ENCODE measurements at regions not wholly inside any gene's neighbourhood (a gene's known extent, or its start where the extent isn't known, plus 50 kb on each side); places are given as distances from the start of the nearest gene placed in this dataset.

DNA sequence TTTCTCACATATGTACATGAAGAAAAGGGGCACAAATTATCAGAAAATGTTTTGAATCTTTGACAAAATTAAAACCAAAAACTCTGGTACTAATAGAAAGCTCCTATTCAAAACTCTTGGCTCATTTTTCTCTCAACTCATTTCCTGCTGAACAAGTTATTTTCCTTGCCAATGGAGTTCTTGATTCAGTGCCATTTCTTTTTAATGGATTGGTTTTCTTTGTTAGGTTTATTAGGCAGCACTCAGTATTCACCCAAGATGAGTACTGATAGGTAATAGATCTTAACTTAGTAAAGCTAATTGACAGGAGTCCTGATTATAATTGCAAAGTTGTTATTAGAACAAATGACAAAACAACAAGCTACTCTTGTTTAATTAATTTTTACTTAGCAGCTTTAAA is 279.4 kb upstream of the PDGFD start:
- no peak for DNase-seq
- Histone ChIP-seq H2BK12ac (ENCODE audit: low read length in 2 of 2) (no peak overlapping the region), H3K18ac (ENCODE audit: low read depth in 1 of 2, low read length in 2 of 2) (no peak overlapping the region), H3K4ac (ENCODE audit: low read depth in 1 of 2, low read length in 2 of 2) (no peak overlapping the region), H2BK15ac (ENCODE audit: low read depth, poor library complexity, severe bottlenecking) (no peak overlapping the region), H2AFZ (ENCODE audit: low read depth, low read length) (no peak overlapping the region), H3K14ac (ENCODE audit: low read length in 2 of 2) (no peak overlapping the region), H3K23ac (ENCODE audit: low read length in 2 of 2) (no peak overlapping the region), H3K4me2 (ENCODE audit: low read length, poor library complexity, severe bottlenecking) (no peak overlapping the region), H3K27ac (ENCODE audit: low read length, poor library complexity, severe bottlenecking) (no peak overlapping the region), H3K4me3 (ENCODE audit: insufficient read depth in 1 of 2, low read depth in 1 of 2, low read length in 2 of 2) (no peak overlapping the region), H3K4me1 (ENCODE audit: control insufficient read depth, insufficient read depth, low read depth, low read length) (no peaks in the 10 kb centered on the region), H3K36me3 (ENCODE audit: control insufficient read depth in 1 of 2, insufficient read depth in 2 of 2, low read depth in 1 of 2, low read length in 2 of 2) (no peaks in the 10 kb centered on the region), H3K27me3 (ENCODE audit: control insufficient read depth in 1 of 2, insufficient read depth in 1 of 2, low read length in 2 of 2) (no peaks in the 10 kb centered on the region), H2AK5ac (ENCODE audit: low read length, severe bottlenecking) (no peak overlapping the region), H3K9me3 (ENCODE audit: control insufficient read depth, low read length) (no peaks in the 10 kb centered on the region), H2BK120ac (ENCODE audit: low read depth, low read length) (no peak overlapping the region), H4K91ac (ENCODE audit: low read length) (no peak overlapping the region), H3K79me1 (replicated peaks; ENCODE audit: low read length, poor library complexity, severe bottlenecking) (no peaks in the 10 kb centered on the region), H4K8ac (ENCODE audit: low read length) (no peak overlapping the region), H3K9ac (ENCODE audit: low read length) (no peak overlapping the region), H2BK5ac (ENCODE audit: low read depth, low read length, poor library complexity, severe bottlenecking) (no peak overlapping the region)

DNA sequence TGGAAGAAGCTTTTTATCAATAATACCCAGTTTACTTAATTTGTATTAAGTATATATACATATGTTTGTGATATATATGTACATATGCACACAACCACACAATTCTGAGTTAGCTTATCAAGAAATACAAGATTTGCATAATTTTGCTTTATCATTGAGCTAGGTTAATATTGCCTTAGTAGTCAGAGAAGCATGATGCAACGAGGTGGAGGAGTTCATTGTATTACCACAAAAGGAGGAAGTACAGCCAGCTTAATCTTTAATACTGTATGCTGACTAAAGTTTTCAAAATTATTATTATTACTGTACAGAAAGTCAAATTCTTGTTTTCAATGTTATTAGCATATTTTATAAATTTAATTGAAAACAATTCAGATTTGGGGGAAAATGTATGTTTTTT is 278.4 kb upstream of the PDGFD start:
- Histone ChIP-seq H3K14ac (ENCODE audit: low read length in 2 of 2) (no peak overlapping the region), H4K91ac (ENCODE audit: low read length) (no peak overlapping the region), H3K9me3 (ENCODE audit: control insufficient read depth, low read length) (no peaks in the 10 kb centered on the region), H3K23ac (ENCODE audit: low read length in 2 of 2) (no peak overlapping the region), H2BK120ac (ENCODE audit: low read depth, low read length) (no peak overlapping the region), H3K27me3 (ENCODE audit: control insufficient read depth in 1 of 2, insufficient read depth in 1 of 2, low read length in 2 of 2) (no peaks in the 10 kb centered on the region), H3K9ac (ENCODE audit: low read length) (no peak overlapping the region), H2BK15ac (ENCODE audit: low read depth, poor library complexity, severe bottlenecking) (no peak overlapping the region), H3K18ac (ENCODE audit: low read depth in 1 of 2, low read length in 2 of 2) (no peak overlapping the region), H3K4me2 (ENCODE audit: low read length, poor library complexity, severe bottlenecking) (no peak overlapping the region), H2BK12ac (ENCODE audit: low read length in 2 of 2) (no peak overlapping the region), H2AFZ (ENCODE audit: low read depth, low read length) (no peak overlapping the region), H3K27ac (ENCODE audit: low read length, poor library complexity, severe bottlenecking) (no peak overlapping the region), H3K4me1 (ENCODE audit: control insufficient read depth, insufficient read depth, low read depth, low read length) (no peaks in the 10 kb centered on the region), H3K4me3 (ENCODE audit: insufficient read depth in 1 of 2, low read depth in 1 of 2, low read length in 2 of 2) (no peak overlapping the region), H3K4ac (ENCODE audit: low read depth in 1 of 2, low read length in 2 of 2) (no peak overlapping the region), H3K36me3 (ENCODE audit: control insufficient read depth in 1 of 2, insufficient read depth in 2 of 2, low read depth in 1 of 2, low read length in 2 of 2) (no peaks in the 10 kb centered on the region), H3K79me1 (replicated peaks; ENCODE audit: low read length, poor library complexity, severe bottlenecking) (no peaks in the 10 kb centered on the region), H2AK5ac (ENCODE audit: low read length, severe bottlenecking) (no peak overlapping the region), H4K8ac (ENCODE audit: low read length) (no peak overlapping the region), H2BK5ac (ENCODE audit: low read depth, low read length, poor library complexity, severe bottlenecking) (no peak overlapping the region)
- no peak for DNase-seq
- no CpG with 5 or more reads among the region's 1 CpG for WGBS

DNA sequence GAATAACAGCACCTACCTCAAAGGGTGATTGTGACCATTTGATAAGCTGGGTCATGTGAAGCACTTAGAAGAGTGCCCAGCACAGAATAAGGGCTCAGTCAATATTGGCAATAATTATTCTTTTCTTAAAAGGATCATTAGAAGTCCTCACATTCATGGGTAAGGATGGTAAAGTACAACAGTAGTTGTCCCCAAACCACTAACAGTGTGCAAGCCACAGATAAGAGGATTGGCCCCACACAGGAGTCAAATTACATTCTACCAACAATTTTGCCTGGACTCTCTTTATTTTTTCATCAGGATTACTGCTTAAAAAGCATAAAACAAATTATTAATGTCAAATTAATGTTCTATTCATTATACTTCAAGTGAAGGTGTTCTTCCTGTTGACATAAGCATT is 271.5 kb upstream of the PDGFD start:
- Histone ChIP-seq H3K79me1 (replicated peaks; ENCODE audit: low read length, poor library complexity, severe bottlenecking) (no peaks in the 10 kb centered on the region), H3K4ac (ENCODE audit: low read depth in 1 of 2, low read length in 2 of 2) (no peak overlapping the region), H2AK5ac (ENCODE audit: low read length, severe bottlenecking) (no peak overlapping the region), H3K36me3 (ENCODE audit: control insufficient read depth in 1 of 2, insufficient read depth in 2 of 2, low read depth in 1 of 2, low read length in 2 of 2) (no peaks in the 10 kb centered on the region), H3K14ac (ENCODE audit: low read length in 2 of 2) (no peak overlapping the region), H2BK5ac (ENCODE audit: low read depth, low read length, poor library complexity, severe bottlenecking) (no peak overlapping the region), H3K4me2 (ENCODE audit: low read length, poor library complexity, severe bottlenecking) (no peak overlapping the region), H2BK12ac (ENCODE audit: low read length in 2 of 2) (no peak overlapping the region), H2BK15ac (ENCODE audit: low read depth, poor library complexity, severe bottlenecking) (no peak overlapping the region), H2AFZ (ENCODE audit: low read depth, low read length) (no peak overlapping the region), H3K9ac (ENCODE audit: low read length) (no peak overlapping the region), H3K9me3 (ENCODE audit: control insufficient read depth, low read length) (no peaks in the 10 kb centered on the region), H2BK120ac (ENCODE audit: low read depth, low read length) (no peak overlapping the region), H3K4me1 (ENCODE audit: control insufficient read depth, insufficient read depth, low read depth, low read length) (no peaks in the 10 kb centered on the region), H3K4me3 (ENCODE audit: insufficient read depth in 1 of 2, low read depth in 1 of 2, low read length in 2 of 2) (no peak overlapping the region), H3K27me3 (ENCODE audit: control insufficient read depth in 1 of 2, insufficient read depth in 1 of 2, low read length in 2 of 2) (no peaks in the 10 kb centered on the region), H4K91ac (ENCODE audit: low read length) (no peak overlapping the region), H3K27ac (ENCODE audit: low read length, poor library complexity, severe bottlenecking) (no peak overlapping the region), H4K8ac (ENCODE audit: low read length) (no peak overlapping the region), H3K23ac (ENCODE audit: low read length in 2 of 2) (no peak overlapping the region), H3K18ac (ENCODE audit: low read depth in 1 of 2, low read length in 2 of 2) (no peak overlapping the region)
- DNase-seq = no peak

DNA sequence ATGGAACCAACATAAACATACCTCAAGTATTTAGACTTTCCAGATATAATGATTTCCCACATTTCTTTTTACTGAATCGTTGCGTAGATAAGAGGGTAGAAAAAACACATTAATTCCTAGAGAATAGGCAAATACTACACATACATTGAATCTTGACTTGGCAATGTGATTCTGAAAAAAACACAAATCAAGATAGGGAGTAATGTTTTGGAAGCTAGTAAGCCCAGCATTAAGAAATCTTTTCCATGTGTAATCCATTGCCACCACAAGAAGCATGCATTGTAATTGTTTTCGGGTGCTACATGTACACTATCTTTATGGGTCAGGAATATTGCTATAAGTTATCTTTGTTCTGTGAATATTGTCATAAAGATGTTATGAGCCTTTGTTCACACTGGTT is 269.8 kb upstream of the PDGFD start:
- DNase-seq = no peak
- H2BK120ac ChIP-seq (ENCODE audit: low read depth, low read length) = no peak overlapping the region
- H2BK12ac ChIP-seq (ENCODE audit: low read length in 2 of 2) = no peak overlapping the region
- no peak overlapping the region for H2BK5ac ChIP-seq (ENCODE audit: low read depth, low read length, poor library complexity, severe bottlenecking)
- H3K18ac ChIP-seq (ENCODE audit: low read depth in 1 of 2, low read length in 2 of 2) = no peak overlapping the region
- no peak overlapping the region for H4K8ac ChIP-seq (ENCODE audit: low read length)
- H2AK5ac ChIP-seq (ENCODE audit: low read length, severe bottlenecking) = no peak overlapping the region
- H4K91ac ChIP-seq (ENCODE audit: low read length) = no peak overlapping the region
- H2BK15ac ChIP-seq (ENCODE audit: low read depth, poor library complexity, severe bottlenecking) = no peak overlapping the region
- no peak overlapping the region for H3K14ac ChIP-seq (ENCODE audit: low read length in 2 of 2)
- H3K27me3 ChIP-seq (ENCODE audit: control insufficient read depth in 1 of 2, insufficient read depth in 1 of 2, low read length in 2 of 2) = no peaks in the 10 kb centered on the region
- H3K9ac ChIP-seq (ENCODE audit: low read length) = no peak overlapping the region
- H3K79me1 ChIP-seq (replicated peaks; ENCODE audit: low read length, poor library complexity, severe bottlenecking) = no peaks in the 10 kb centered on the region
- H3K4me3 ChIP-seq (ENCODE audit: insufficient read depth in 1 of 2, low read depth in 1 of 2, low read length in 2 of 2) = no peak overlapping the region
- no peak overlapping the region for H2AFZ ChIP-seq (ENCODE audit: low read depth, low read length)
- no peaks in the 10 kb centered on the region for H3K9me3 ChIP-seq (ENCODE audit: control insufficient read depth, low read length)
- no peaks in the 10 kb centered on the region for H3K36me3 ChIP-seq (ENCODE audit: control insufficient read depth in 1 of 2, insufficient read depth in 2 of 2, low read depth in 1 of 2, low read length in 2 of 2)
- 100% methylated on average over 1 of the region's 3 CpGs for WGBS
- no peak overlapping the region for H3K4me2 ChIP-seq (ENCODE audit: low read length, poor library complexity, severe bottlenecking)
- no peak overlapping the region for H3K27ac ChIP-seq (ENCODE audit: low read length, poor library complexity, severe bottlenecking)
- H3K4me1 ChIP-seq (ENCODE audit: control insufficient read depth, insufficient read depth, low read depth, low read length) = no peaks in the 10 kb centered on the region
- H3K4ac ChIP-seq (ENCODE audit: low read depth in 1 of 2, low read length in 2 of 2) = no peak overlapping the region
- H3K23ac ChIP-seq (ENCODE audit: low read length in 2 of 2) = no peak overlapping the region
